ENCODE measurements at regions not wholly inside any gene's neighbourhood (a gene's known extent, or its start where the extent isn't known, plus 50 kb on each side); places are given as distances from the start of the nearest gene placed in this dataset.

DNA sequence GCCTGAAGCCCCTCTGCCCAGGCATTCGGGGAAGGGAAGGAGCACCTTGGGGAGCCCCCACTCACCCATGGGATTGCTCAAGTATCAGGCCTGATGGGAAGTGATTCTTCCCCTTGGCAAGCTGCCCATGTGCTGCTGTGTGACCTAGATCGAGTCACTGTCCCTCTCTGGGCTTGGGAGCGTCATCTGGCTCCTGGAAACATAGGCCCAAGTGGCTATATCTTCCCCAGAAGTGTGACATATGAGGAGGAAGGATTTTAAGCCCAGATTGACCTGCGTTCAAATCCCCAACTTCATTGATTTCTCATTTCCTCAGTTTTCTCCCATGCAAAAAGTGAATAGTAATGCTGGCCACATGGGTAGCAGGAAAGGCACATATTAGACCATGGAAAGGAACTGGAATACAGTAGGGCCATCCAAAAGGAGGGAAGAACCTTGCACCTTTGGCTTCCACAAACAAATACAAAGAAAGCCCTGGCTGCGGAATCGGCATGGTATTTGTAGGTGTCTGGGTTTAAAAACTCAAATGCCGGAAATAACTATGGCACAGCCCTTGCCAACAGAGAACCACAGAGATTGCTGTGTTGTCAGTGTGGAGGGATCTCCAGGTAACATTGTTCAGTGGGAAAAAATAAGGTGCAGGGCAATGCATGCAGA is 169.5 kb upstream of the ZMIZ1 start:
- H3K27me3 Mint-ChIP-seq (ENCODE audit: low read depth): no peaks in the 10 kb centered on the region
- no peak overlapping the region for H3K4me3 Mint-ChIP-seq (ENCODE audit: unreplicated experiment)
- H3K27ac Mint-ChIP-seq (ENCODE audit: unreplicated experiment): no peak overlapping the region
- TF ChIP-seq, protein P1, sequence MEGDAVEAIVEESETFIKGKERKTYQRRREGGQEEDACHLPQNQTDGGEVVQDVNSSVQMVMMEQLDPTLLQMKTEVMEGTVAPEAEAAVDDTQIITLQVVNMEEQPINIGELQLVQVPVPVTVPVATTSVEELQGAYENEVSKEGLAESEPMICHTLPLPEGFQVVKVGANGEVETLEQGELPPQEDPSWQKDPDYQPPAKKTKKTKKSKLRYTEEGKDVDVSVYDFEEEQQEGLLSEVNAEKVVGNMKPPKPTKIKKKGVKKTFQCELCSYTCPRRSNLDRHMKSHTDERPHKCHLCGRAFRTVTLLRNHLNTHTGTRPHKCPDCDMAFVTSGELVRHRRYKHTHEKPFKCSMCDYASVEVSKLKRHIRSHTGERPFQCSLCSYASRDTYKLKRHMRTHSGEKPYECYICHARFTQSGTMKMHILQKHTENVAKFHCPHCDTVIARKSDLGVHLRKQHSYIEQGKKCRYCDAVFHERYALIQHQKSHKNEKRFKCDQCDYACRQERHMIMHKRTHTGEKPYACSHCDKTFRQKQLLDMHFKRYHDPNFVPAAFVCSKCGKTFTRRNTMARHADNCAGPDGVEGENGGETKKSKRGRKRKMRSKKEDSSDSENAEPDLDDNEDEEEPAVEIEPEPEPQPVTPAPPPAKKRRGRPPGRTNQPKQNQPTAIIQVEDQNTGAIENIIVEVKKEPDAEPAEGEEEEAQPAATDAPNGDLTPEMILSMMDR (IDR thresholded peaks at IDR 0.05): no peak
- no peak for DNase-seq (ENCODE audit: low spot score)
- H3K4me1 Mint-ChIP-seq (ENCODE audit: low read depth): peaks cover 10% of the 10 kb centered on the region
- no peaks in the 10 kb centered on the region for H3K36me3 Mint-ChIP-seq (ENCODE audit: low read depth)
- H3K9me3 Mint-ChIP-seq (ENCODE audit: low read depth): no peaks in the 10 kb centered on the region

DNA sequence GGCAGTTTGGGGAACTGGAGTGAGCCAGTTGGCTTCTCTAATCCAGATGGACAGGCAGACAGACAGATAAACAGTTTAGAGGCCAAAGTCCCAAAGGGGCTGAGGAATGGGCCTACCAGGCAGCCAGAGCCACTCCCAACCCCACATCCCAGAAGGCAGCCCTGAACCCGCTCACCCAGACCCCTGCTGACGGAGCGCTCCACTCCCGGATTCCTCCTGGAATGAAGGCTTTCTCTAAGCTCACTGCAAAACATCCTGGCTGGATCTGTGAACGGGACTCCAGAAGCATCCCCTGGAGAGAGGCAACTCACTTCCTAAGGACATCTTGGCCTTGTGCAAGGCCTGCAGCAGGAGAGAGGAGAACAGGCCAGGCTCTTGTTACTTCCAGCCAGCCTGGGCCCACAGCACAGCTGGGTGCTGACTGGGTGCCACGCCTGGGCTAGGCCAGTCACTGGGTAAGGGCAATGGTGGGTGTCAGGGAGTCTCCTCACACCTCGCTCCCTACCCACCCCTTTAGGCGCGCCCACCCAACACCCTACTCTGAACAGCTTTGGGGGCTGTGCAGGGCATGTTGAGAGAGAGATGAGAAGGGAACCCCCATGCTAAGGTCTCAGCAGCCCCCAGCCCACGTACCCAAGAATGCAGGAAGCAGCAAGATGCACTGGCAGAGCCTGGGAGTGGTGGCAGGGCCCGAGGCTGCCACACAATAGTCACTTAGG is 168.6 kb upstream of the ZMIZ1 start:
- Mint-ChIP-seq H3K9me3 (ENCODE audit: low read depth) (no peaks in the 10 kb centered on the region), H3K36me3 (ENCODE audit: low read depth) (no peaks in the 10 kb centered on the region)
- no peak for DNase-seq (ENCODE audit: low spot score)

GRCh38 chr10:78900715-78901430 is 167.9 kb upstream of the ZMIZ1 start:
- DNase-seq (ENCODE audit: low spot score): no peak
- H3K27me3 Mint-ChIP-seq (ENCODE audit: low read depth): peaks cover 7% of the 10 kb centered on the region
- no peak overlapping the region for H3K27ac Mint-ChIP-seq (ENCODE audit: unreplicated experiment)
- TF ChIP-seq, protein P1 (IDR thresholded peaks at IDR 0.05): no peak
- peaks cover 10% of the 10 kb centered on the region for H3K4me1 Mint-ChIP-seq (ENCODE audit: low read depth)
- no peaks in the 10 kb centered on the region for H3K36me3 Mint-ChIP-seq (ENCODE audit: low read depth)
- H3K9me3 Mint-ChIP-seq (ENCODE audit: low read depth): no peaks in the 10 kb centered on the region
- no peak overlapping the region for H3K4me3 Mint-ChIP-seq (ENCODE audit: unreplicated experiment)

More for the DNA sequence above, 168.6 kb upstream of the ZMIZ1 start:
- Mint-ChIP-seq H3K4me1 (ENCODE audit: low read depth) (peaks cover 10% of the 10 kb centered on the region), H3K27ac (ENCODE audit: unreplicated experiment) (no peak overlapping the region), H3K27me3 (ENCODE audit: low read depth) (peaks cover 3% of the 10 kb centered on the region), H3K4me3 (ENCODE audit: unreplicated experiment) (no peak overlapping the region)
- TF ChIP-seq, protein P1 (IDR thresholded peaks at IDR 0.05): peak; percentile 16

DNA sequence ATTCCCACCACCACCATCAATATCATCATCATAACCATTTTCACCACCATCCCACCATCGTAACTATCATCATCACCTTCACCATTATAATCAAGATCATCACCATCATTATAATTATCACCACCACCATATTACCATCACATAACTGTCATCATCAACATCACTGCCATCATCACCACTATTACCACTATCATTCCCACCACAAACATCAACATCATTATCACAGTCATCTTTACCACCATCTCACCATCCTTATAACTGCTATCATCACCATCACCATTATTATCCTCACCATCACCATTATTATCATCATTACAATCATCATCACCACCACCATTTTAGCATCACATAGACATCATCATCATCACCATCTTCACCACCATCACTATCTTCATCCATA is 167.1 kb upstream of the ZMIZ1 start:
- Mint-ChIP-seq H3K27ac (ENCODE audit: unreplicated experiment) (no peak overlapping the region), H3K36me3 (ENCODE audit: low read depth) (no peaks in the 10 kb centered on the region), H3K9me3 (ENCODE audit: low read depth) (no peaks in the 10 kb centered on the region), H3K27me3 (ENCODE audit: low read depth) (peaks cover 7% of the 10 kb centered on the region), H3K4me1 (ENCODE audit: low read depth) (peaks cover 10% of the 10 kb centered on the region), H3K4me3 (ENCODE audit: unreplicated experiment) (no peak overlapping the region)
- no peak for DNase-seq (ENCODE audit: low spot score)
- TF ChIP-seq, protein P1 (IDR thresholded peaks at IDR 0.05): no peak

- Mint-ChIP-seq H3K9me3 (ENCODE audit: low read depth) (no peaks in the 10 kb centered on the region), H3K4me3 (ENCODE audit: unreplicated experiment) (no peak overlapping the region), H3K36me3 (ENCODE audit: low read depth) (no peaks in the 10 kb centered on the region), H3K4me1 (ENCODE audit: low read depth) (peaks cover 10% of the 10 kb centered on the region), H3K27me3 (ENCODE audit: low read depth) (peaks cover 14% of the 10 kb centered on the region), H3K27ac (ENCODE audit: unreplicated experiment) (no peak overlapping the region)
- no peak for DNase-seq (ENCODE audit: low spot score)
- TF ChIP-seq, protein P1 (IDR thresholded peaks at IDR 0.05): no peak
Measured at GRCh38 chr10:78902815-78903214, 166.0 kb upstream of the ZMIZ1 start.
